HG03469 (cell line): ENCODE measurements at regions not wholly inside any gene's neighbourhood (a gene's known extent, or its start where the extent isn't known, plus 50 kb on each side); places are given as distances from the start of the nearest gene placed in this dataset.
"Not testable (repeated sequence)": the region's sequence is repeated elsewhere in the genome, so short reads cannot be mapped to it uniquely, and the experiment has no call there.

Experiments used
- ATAC-seq: cut with Tn5 transposase; IDR thresholded peaks from one replicate; pipeline ENCODE4 v1.9.1; 2021; ENCODE audit warnings: mild to moderate bottlenecking, moderate library complexity, moderate number of reproducible peaks; ENCODE audit not compliant: unreplicated experiment

- not testable (repeated sequence) for ATAC-seq
These were observed 551.9 kb upstream of the EYS start for GRCh38 chr6:66258731-66259487.

- no peak for ATAC-seq
These were observed 538.2 kb upstream of the EYS start for GRCh38 chr6:66245231-66245630.

- no peak for ATAC-seq
These were observed 531.8 kb upstream of the EYS start for GRCh38 chr6:66238851-66239250.

GRCh38 chr6:66232890-66233289, 525.9 kb upstream of the EYS start:
- no peak for ATAC-seq

GRCh38 chr6:66230591-66230990, 523.6 kb upstream of the EYS start:
- ATAC-seq = no peak

- no peak for ATAC-seq
These were observed 519.1 kb upstream of the EYS start for GRCh38 chr6:66226109-66226508.

GRCh38 chr6:66210964-66211363, 503.9 kb upstream of the EYS start:
- no peak for ATAC-seq

GRCh38 chr6:66200390-66200789, 493.4 kb upstream of the EYS start:
- no peak for ATAC-seq

- ATAC-seq = no peak
These were observed 492.1 kb upstream of the EYS start for GRCh38 chr6:66199171-66199570.

GRCh38 chr6:66198062-66198624, 491.1 kb upstream of the EYS start:
- no peak for ATAC-seq

GRCh38 chr6:66190858-66191257, 483.8 kb upstream of the EYS start:
- ATAC-seq = no peak

GRCh38 chr6:66189915-66190314, 482.9 kb upstream of the EYS start:
- no peak for ATAC-seq

GRCh38 chr6:66186756-66187155, 479.7 kb upstream of the EYS start:
- no peak for ATAC-seq

GRCh38 chr6:66184091-66184490, 477.1 kb upstream of the EYS start:
- no peak for ATAC-seq

- no peak for ATAC-seq
These were observed 472.3 kb upstream of the EYS start for GRCh38 chr6:66179361-66179760.

- no peak for ATAC-seq
These were observed 466.6 kb upstream of the EYS start for GRCh38 chr6:66173587-66173986.

- not testable (repeated sequence) for ATAC-seq
These were observed 459.7 kb upstream of the EYS start for GRCh38 chr6:66166713-66167112.

GRCh38 chr6:66161546-66162108, 454.6 kb upstream of the EYS start:
- ATAC-seq = no peak

- no peak for ATAC-seq
These were observed 452.9 kb upstream of the EYS start for GRCh38 chr6:66159937-66160336.

- no peak for ATAC-seq
These were observed 446.2 kb upstream of the EYS start for GRCh38 chr6:66153247-66153646.

GRCh38 chr6:66149132-66149531, 442.1 kb upstream of the EYS start:
- no peak for ATAC-seq

- ATAC-seq = no peak
These were observed 438.8 kb upstream of the EYS start for GRCh38 chr6:66145867-66146266.
